Calu3 (cell line): ENCODE measurements at regions not wholly inside any gene's neighbourhood (a gene's known extent, or its start where the extent isn't known, plus 50 kb on each side); places are given as distances from the start of the nearest gene placed in this dataset.
"Not testable (repeated sequence)": the region's sequence is repeated elsewhere in the genome, so short reads cannot be mapped to it uniquely, and the experiment has no call there.

Experiments used
- BruUV-seq: library from RNA; stranded (reverse); fragments of 400-500 nt; replicated peaks from 2 replicates; lab custom pipeline; 2021; lab: Mats Ljungman, UMichigan
- CTCF ChIA-PET: fragments of 300-600 bp; sonication (Branson Sonifier 250); formaldehyde crosslinking; loops from one replicate; lab custom pipeline; 2022; ENCODE audit warnings: antibody characterized with exemption; lab: Charles Lee
- DNase-seq: peaks from one replicate; pipeline ENCODE4 v3.0.0; 2022
- H3K27ac Mint-ChIP-seq: one replicate; pipeline ENCODE4 v1.8.0; 2022; ENCODE audit warnings: mixed read lengths; ENCODE audit not compliant: unreplicated experiment
- H3K27me3 Mint-ChIP-seq: one replicate; pipeline ENCODE4 v1.8.0; 2022; ENCODE audit warnings: mixed read lengths; ENCODE audit not compliant: unreplicated experiment
- H3K36me3 Mint-ChIP-seq: one replicate; pipeline ENCODE4 v1.8.0; 2022; ENCODE audit warnings: mild to moderate bottlenecking, moderate library complexity, mixed read lengths; ENCODE audit not compliant: insufficient read depth, unreplicated experiment
- H3K4me1 Mint-ChIP-seq: one replicate; pipeline ENCODE4 v1.8.0; 2022; ENCODE audit warnings: mild to moderate bottlenecking, low read depth, mixed read lengths; ENCODE audit not compliant: unreplicated experiment
- H3K4me3 Mint-ChIP-seq: one replicate; pipeline ENCODE4 v1.8.0; 2022; ENCODE audit warnings: mild to moderate bottlenecking, low read depth, moderate library complexity, mixed read lengths; ENCODE audit not compliant: unreplicated experiment
- H3K9me3 Mint-ChIP-seq: one replicate; pipeline ENCODE4 v1.8.0; 2022; ENCODE audit warnings: low read depth, mixed read lengths; ENCODE audit not compliant: unreplicated experiment
- CTCF ChIP-seq: fragments of 200-600 bp; IDR thresholded peaks from one replicate; pipeline ENCODE4 v1.8.0; 2022; ENCODE audit warnings: antibody characterized with exemption; ENCODE audit not compliant: unreplicated experiment
- intact Hi-C: fragments of 100-400 bp; cut with micrococcal nuclease; formaldehyde crosslinking; loops from one replicate; pipeline ENCODE4 v1.10.0; 2022; ENCODE audit not compliant: unreplicated experiment

GRCh38 chr15:77875066-77875721, 202.3 kb downstream of the TBC1D2B start:
- CTCF ChIA-PET: interaction anchor here (0.7 to 1.0 kb wide), 3 partner anchors 10 to 242 kb away, joined by 3 to 4 read pairs (median 3); no protein-coding TSS in a partner anchor
- H3K36me3 Mint-ChIP-seq, H3K4me1 Mint-ChIP-seq, BruUV-seq, H3K27ac Mint-ChIP-seq, H3K9me3 Mint-ChIP-seq, intact Hi-C loops, H3K4me3 Mint-ChIP-seq: not testable (repeated sequence)
- peaks cover 43% of the 10 kb centered on the region for H3K27me3 Mint-ChIP-seq
- TF ChIP-seq CTCF: peak; percentile 70
- peak; percentile 74 for DNase-seq

- DNase-seq: no peak
- intact Hi-C loops: no loop called here
- no peak for TF ChIP-seq CTCF
- Mint-ChIP-seq H3K9me3 (no peaks in the 10 kb centered on the region), H3K27ac (no peak overlapping the region), H3K36me3 (peaks cover 3% of the 10 kb centered on the region), H3K4me3 (no peak overlapping the region), H3K4me1 (peaks cover 7% of the 10 kb centered on the region), H3K27me3 (peaks cover 48% of the 10 kb centered on the region)
- CTCF ChIA-PET: no interaction called here
- no TSS peak for BruUV-seq
These were observed 203.4 kb downstream of the TBC1D2B start for GRCh38 chr15:77874063-77874462.

GRCh38 chr15:77872521-77873425, 204.7 kb downstream of the TBC1D2B start:
- not testable (repeated sequence) for BruUV-seq

GRCh38 chr15:77871852-77872371, 205.6 kb downstream of the TBC1D2B start:
- DNase-seq: no peak
- peaks cover 7% of the 10 kb centered on the region for H3K4me1 Mint-ChIP-seq
- no peak for TF ChIP-seq CTCF
- no peak overlapping the region for H3K4me3 Mint-ChIP-seq
- no TSS peak for BruUV-seq
- peaks cover 65% of the 10 kb centered on the region for H3K27me3 Mint-ChIP-seq
- H3K27ac Mint-ChIP-seq: no peak overlapping the region
- no peaks in the 10 kb centered on the region for H3K9me3 Mint-ChIP-seq
- H3K36me3 Mint-ChIP-seq: peaks cover 3% of the 10 kb centered on the region
- intact Hi-C loops: no loop called here
- CTCF ChIA-PET: no interaction called here

More at GRCh38 chr15:77872521-77873425, 204.7 kb downstream of the TBC1D2B start:
- H3K4me3 Mint-ChIP-seq, H3K9me3 Mint-ChIP-seq, intact Hi-C loops, H3K4me1 Mint-ChIP-seq, H3K27ac Mint-ChIP-seq, CTCF ChIA-PET, DNase-seq, H3K36me3 Mint-ChIP-seq: not testable (repeated sequence)
- H3K27me3 Mint-ChIP-seq: peaks cover 56% of the 10 kb centered on the region
